Hematopoietic multipotent progenitor cell treated with erythropoietin and hydrocortisone succinate and interleukin-3 and kit ligand, for 6 days (in vitro differentiated cells): ENCODE measurements at regions not wholly inside any gene's neighbourhood (a gene's known extent, or its start where the extent isn't known, plus 50 kb on each side); places are given as distances from the start of the nearest gene placed in this dataset.
"Not testable (repeated sequence)": the region's sequence is repeated elsewhere in the genome, so short reads cannot be mapped to it uniquely, and the experiment has no call there.

Source experiments
- DNase-seq: peaks from one replicate; pipeline ENCODE4 v3.0.0-alpha.2; 2015

- peak; percentile 12 for DNase-seq
These were observed 129.2 kb downstream of the KBTBD2 start for GRCh38 chr7:32762206-32762924.

DNA sequence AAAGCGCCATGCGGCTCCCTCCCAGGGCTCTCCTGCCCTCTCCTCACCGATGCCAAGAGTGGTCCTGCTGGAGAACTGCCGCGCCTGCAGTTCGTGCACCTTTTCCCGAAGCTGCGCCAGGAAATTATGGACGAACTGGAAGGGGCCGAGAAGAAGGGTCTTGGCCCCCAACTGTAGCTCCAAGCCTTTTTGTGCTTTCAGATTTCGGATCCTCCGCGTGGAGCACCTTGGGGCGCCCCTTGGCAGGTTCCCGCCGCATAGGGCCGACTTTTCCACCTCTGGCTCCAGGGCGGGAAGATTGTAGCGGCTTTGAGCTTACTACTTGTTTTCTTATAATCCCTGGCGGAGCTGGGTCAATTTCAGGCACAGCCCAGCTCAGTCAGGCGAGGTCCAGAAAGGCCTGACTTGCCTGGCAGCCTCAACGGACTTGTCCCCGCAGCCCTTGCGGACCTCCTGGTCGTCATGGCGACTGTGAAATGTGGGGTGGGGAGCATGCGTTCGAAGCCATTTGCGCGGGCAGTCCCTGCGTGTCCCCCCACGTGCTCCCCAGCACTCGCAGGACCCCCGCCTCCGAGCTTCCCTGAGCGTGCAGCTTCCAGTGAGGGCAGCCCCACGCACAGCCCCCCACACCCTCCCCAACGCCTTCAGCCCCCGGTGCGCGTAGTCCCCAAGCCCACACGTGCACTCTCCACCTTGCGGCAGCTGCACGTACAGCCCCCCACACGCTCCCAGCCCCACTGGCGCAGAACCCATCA lies 129.9 kb downstream of the KBTBD2 start:
- peak; percentile 13 for DNase-seq

DNA sequence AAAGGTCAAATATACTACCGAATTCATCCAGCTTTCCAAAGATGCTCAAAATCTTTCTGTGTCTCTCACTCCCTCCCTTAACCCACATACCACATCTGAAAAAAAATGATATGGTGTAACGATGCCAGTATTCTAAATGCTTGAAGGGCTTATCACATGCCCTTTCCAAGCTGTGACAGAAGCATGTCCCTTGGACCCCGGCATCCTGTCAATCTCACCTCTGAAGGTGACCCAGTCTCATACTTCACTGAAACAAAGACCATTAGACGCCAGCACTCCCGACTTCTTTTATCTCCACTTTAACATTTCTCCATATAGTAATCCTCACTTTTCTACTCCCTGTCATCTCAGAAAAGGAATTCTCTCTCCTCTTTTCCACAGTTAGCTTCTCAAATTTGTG lies 130.8 kb downstream of the KBTBD2 start:
- DNase-seq = not testable (repeated sequence)

GRCh38 chr7:32759859-32760258 lies 131.7 kb downstream of the KBTBD2 start:
- not testable (repeated sequence) for DNase-seq

DNA sequence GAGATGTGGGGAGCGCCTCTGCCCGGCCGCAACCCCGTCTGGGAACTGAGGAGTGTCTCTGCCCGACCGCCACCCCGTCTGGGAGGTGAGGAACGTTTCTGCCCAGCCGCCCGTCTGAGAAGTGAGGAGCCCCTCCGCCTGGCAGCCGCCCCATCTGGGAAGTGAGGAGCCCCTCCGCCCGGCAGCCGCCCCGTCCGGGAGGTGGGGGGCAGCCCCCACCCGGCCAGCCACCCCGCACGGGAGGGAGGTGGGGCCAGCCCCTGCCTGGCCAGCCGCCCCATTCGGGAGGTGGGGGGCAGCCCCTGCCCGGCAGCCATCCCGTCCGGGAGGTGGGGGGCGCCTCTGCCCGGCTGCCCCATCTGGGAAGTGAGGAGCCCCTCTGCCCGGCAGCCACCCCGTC lies 137.7 kb downstream of the KBTBD2 start:
- not testable (repeated sequence) for DNase-seq

GRCh38 chr7:32748337-32748736 lies 143.2 kb downstream of the KBTBD2 start:
- DNase-seq = not testable (repeated sequence)

DNA sequence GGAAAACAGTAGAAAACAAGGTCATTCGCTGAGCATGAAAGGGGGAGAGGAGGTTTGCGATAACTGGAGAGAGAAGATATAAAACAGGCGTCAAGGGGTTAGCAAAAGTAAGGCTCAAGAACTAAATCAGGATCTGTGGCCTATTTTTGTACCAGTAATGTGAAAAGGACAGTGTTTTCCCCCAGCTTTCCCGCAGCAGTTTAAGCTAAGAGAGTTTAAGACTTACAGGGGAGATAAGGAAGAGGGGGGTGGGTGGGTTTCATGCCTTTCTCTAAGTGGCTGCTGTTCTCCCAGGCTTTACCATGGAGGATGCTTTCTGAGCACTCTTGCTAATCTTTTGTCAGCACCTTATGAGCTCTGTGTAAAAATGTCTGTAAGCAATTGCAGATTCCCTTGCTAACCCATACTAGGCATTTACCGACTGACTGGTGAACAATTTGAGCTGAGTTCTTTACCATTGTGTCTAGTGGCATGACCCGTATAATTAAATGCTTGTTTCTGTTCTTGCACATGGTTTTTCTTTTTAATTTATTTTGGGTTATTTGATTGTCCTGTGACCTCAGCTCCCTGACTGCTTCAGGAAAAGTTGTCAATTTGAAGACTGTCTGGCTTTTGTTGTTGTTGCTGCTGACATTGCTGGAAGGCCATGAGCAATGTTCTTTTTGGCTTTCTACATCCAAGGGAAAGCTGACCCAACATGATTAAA lies 144.0 kb downstream of the KBTBD2 start:
- DNase-seq = not testable (repeated sequence)

DNA sequence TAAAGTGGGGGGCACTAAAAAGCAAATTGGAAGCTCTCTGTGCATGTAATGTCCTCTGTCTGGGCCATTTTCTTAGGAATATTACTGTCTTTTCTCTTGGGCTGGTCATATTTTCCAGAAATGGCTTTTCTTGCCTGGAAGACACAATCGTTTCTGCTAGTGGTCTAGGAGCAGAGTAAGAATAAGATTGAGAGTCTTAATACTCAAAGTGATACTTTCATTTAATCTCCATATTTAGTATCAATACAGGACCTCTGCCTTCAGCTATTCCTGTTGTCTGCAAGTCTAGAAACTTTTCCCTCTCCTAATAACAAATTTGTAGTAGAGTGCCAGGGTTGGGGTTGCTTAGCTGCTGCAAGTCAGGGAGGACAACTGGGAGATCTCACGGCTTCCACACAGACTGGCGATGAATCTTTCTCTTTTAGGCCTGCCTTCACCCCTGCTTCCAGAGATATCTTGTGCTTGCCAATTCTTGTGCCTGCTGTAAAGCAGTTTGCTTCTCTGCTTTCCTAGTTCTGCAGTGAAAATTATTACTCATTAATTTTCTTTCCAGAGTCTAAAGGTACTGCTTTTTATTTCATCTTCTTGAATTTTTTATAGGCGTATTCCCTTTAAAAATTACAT lies 149.6 kb downstream of the KBTBD2 start:
- not testable (repeated sequence) for DNase-seq

DNA sequence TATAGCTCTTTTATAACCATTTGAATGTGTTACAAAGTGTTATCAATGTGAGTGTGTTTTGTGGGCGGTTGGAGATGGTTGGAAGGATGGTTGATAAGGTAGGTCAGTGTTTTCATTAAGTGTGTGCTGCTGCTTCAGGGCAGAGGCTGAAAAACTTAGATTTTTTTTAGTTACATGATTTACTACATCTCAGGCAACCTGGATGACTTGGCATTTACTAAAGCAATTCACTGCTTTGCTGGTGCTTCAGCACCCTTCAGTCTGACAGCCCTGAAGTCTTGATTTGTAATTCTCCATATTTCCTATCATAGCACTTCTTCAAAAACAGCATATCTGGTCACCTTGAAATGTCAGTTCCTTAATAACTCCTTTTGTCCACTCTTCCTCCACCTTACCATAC lies 151.8 kb downstream of the KBTBD2 start:
- DNase-seq = peak; percentile 27

GRCh38 chr7:32738390-32738789 lies 153.2 kb downstream of the KBTBD2 start:
- DNase-seq = not testable (repeated sequence)

- DNase-seq = peak; percentile 5
These were observed 158.8 kb downstream of the KBTBD2 start for GRCh38 chr7:32732767-32733166.

GRCh38 chr7:32729335-32729675 lies 162.3 kb downstream of the KBTBD2 start:
- DNase-seq = peak; percentile 20

DNA sequence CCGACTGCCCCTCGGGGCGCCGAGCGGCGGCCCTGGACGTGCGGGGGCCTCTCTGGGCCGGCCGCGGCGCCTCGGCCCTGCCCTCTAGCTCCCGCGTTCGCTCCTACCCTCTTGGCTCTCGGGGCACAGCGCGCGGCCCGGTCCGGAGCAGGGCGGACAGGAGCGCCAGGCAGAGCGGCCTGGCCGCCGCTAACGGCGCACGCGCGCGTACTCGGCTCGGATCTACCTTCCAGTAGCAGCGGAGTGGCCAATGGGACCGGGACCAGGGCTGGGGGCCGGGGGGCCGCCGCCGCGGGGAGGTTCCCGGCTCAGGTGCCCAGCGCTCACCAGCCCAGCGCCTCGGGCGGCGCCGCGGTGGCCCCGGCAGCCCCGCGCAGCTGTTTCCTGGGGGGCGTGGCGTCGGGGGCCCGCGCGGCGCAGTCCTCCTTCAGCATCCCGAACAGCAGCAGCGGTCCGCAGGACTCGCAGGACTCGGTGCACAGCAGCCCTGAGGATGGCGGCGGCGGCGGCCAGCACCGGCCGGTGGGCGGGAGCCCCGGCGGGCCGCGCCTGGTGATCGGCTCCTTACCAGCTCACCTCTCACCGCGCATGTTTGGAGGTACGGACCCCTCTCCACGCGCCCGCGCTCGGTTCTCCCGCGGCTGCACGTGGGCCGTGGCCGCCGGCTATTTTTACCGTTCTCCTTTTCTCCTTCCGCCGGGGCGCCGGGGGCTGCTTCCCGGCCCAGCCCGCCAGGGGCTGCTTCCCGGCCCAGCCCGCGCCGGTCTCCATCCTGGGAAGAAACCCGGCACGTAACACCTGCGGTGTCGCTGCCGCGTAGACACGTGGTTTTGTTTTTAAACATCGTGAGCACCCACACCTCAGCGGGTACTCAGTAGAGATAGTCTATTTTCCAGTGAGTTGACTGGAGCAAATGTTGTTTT lies 162.9 kb downstream of the KBTBD2 start:
- DNase-seq = peak; percentile 73

DNA sequence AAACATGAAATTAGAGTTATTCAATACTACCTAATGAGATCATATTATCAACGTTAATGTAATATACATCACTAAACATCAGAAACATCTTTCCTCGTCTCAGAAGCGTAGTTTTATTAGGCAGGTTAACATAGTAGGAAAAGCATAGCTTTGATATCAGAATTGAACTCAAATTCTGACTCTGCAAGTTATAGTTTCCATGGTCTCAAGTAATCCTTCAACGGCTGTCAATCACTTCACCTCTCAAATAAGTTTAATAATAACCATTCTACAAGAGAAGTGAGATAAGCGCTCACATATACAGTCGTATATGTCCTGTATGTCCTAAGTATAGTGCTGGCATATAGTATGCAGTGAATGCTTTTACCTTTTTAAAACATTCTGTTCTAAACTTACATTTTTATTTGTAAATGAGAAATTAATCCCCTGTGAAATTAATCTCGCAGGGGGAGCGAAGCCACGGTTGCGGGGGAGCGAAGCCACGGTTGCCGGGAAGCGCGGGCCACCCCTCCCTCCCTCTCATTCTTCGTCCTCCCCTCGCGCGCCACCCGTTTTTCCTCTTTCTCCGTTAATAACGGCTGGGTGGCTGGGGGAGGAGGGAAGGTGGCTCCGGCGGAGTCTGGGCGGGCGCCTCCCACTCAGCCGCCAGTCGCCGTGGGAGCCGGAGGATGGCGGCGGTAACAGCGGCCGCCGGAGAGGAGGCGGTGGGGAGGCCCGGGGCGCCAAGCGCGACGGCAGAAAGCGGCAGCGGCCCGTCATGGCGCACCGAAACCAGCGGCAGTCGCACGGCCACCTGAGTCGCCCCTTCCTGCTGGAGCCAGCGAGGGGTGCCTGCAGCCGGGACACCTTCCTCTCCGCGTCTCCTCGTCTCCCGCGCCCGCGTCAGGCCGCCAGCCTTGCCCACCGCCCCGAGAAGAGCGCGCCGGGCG lies 163.8 kb downstream of the KBTBD2 start:
- peak; percentile 56 for DNase-seq

GRCh38 chr7:32722837-32723236 lies 168.7 kb downstream of the KBTBD2 start:
- DNase-seq = peak; percentile 63

- DNase-seq = no peak
These were observed 197.4 kb downstream of the KBTBD2 start for GRCh38 chr7:32694182-32694581.

- peak; percentile 59 for DNase-seq
These were observed 196.9 kb downstream of the AVL9 start for GRCh38 chr7:32691965-32692815.

DNA sequence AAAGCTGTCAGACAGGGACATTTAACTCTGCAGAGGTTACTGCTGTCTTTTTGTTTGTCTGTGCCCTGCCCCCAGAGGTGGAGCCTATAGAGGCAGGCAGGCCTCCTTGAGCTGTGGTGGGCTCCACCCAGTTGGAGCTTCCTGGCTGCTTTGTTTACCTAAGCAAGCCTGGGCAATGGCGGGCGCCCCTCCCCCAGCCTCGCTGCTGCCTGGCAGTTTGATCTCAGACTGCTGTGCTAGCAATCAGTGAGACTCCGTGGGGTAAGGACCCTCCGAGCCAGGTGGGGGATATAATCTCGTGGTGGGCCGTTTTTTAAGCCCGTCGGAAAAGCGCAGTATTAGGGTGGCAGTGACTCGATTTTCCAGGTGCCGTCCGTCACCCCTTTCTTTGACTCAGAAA lies 192.8 kb downstream of the AVL9 start:
- not testable (repeated sequence) for DNase-seq

- DNase-seq = no peak
These were observed 185.9 kb downstream of the AVL9 start for GRCh38 chr7:32681174-32681518.
